ENCODE measurements at regions not wholly inside any gene's neighbourhood (a gene's known extent, or its start where the extent isn't known, plus 50 kb on each side); places are given as distances from the start of the nearest gene placed in this dataset.

DNA sequence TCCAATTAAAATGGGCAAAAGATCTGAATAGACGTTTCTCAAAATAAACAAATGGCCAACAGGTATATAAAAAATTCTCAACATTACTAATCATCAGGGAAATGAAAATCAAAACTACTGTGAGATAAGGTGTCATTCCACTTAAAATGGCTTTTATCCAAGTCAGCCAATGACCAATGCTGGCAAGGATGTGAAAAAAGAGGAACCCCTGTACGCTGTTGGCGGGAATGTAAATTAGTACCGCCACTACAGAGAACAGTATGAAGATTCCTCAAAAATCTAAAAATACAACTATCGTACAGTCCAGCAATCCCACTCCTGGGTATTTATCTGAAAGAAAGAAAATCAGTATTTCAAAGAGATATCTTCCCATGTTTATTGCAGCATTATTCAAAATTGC, 176.9 kb upstream of the STT3B start (continued):
- TF ChIP-seq RXRB (CRISPR knock-in tag; IDR thresholded peaks at IDR 0.05; ENCODE audit: borderline replicate concordance) (no peak), ZBTB20 (CRISPR knock-in tag; IDR thresholded peaks at IDR 0.05; ENCODE audit: borderline replicate concordance, low read depth) (no peak)

DNA sequence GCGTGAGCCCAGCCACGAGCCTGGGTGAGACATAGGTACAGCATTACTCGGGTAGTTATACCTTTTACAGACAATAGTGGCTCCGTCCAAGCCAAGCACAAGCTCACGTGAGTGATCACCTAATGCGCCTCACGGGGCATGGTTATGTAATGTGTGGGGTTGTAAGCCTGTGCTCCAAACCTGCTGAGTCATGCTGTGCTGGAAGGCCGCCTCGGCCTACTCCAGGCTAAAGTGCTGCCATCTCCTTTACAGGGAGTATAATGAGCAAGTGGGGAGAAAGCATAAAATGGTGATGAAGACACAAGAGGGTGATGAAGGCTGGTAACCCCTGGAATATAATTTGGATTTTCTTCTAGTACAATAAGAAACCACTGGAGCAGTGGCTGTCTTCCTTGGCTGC, 175.8 kb upstream of the STT3B start:
- H3K4me3 ChIP-seq (replicated peaks in 1 of 3; ENCODE audit: insufficient read depth in 1 of 3, low read depth in 2 of 3, low read length in 3 of 3) = no peak overlapping the region

More for the DNA sequence above, 175.8 kb upstream of the STT3B start:
- H3K27me3 ChIP-seq (ENCODE audit: control insufficient read depth in 1 of 2, insufficient read depth in 2 of 2, low read length in 2 of 2) = no peaks in the 10 kb centered on the region
- no peak overlapping the region for H3K9ac ChIP-seq (ENCODE audit: insufficient read depth, low read depth, low read length)
- no peaks in the 10 kb centered on the region for H4K20me1 ChIP-seq (ENCODE audit: insufficient read depth, low read length)
- ATAC-seq (no peak), DNase-seq (ENCODE audit: low spot score) (no peak), FAIRE-seq (no peak)
- H3K4me2 ChIP-seq (ENCODE audit: low read depth, low read length) = no peak overlapping the region
- intact Hi-C loops (cut with micrococcal nuclease; ENCODE audit: unreplicated experiment) (no loop called here), in situ Hi-C loops (cut with HindIII; ENCODE audit: extremely low pct_ligation_motif_present, low pct_unique_long_range_greater_than_20kb) (no loop called here)
- H3K27ac ChIP-seq (ENCODE audit: extremely low read length, insufficient read depth, low read length) = no peak overlapping the region
- BruUV-seq (replicated peaks) = no TSS peak
- WGBS (ENCODE audit: low lambda C conversion rate) = 94% methylated on average over 9 of the region's 9 CpGs
- no peak overlapping the region for H2AFZ ChIP-seq (ENCODE audit: low read length)
- CTCF ChIA-PET (ENCODE audit: low intra/inter-chr PET ratio, low total read pairs) = no interaction called here
- H3K36me3 ChIP-seq (replicated peaks in 1 of 2; ENCODE audit: control insufficient read depth in 1 of 2, insufficient read depth in 2 of 2, low read length in 2 of 2) = no peaks in the 10 kb centered on the region
- H3K79me2 ChIP-seq (ENCODE audit: insufficient read depth, low read length) = no peaks in the 10 kb centered on the region
- H3K4me1 ChIP-seq (ENCODE audit: insufficient read depth, low read length) = peaks cover 21% of the 10 kb centered on the region
- H3K9me3 ChIP-seq (ENCODE audit: low read length) = no peaks in the 10 kb centered on the region
- TF ChIP-seq AGO1 (IDR thresholded peaks at IDR 0.05; ENCODE audit: low read depth, low read length, poor library complexity, severe bottlenecking) = no peak
- TF ChIP-seq DNMT3B (CRISPR knock-in tag; conservative IDR thresholded peaks at IDR 0.05) = no peak
- TF ChIP-seq ZNF547 (CRISPR knock-in tag; IDR thresholded peaks at IDR 0.05) = no peak
- no peak for TF ChIP-seq SAP130 (CRISPR knock-in tag; IDR thresholded peaks at IDR 0.05; ENCODE audit: low read depth)
- no peak for TF ChIP-seq ZNF652 (CRISPR knock-in tag; IDR thresholded peaks at IDR 0.05; ENCODE audit: borderline replicate concordance, low read depth)
- TF ChIP-seq ZBTB38 (CRISPR knock-in tag; IDR thresholded peaks at IDR 0.05) = 0 out of 2 replicates have a peak, but pooled peaks have one; percentile 27
- peak; percentile 88 for TF ChIP-seq NFE2L2 (IDR thresholded peaks at IDR 0.05; ENCODE audit: low read length)
- peak; percentile 41 to 52; a peak in 2 of 4 replicates for TF ChIP-seq MAFK (conservative IDR thresholded peaks at IDR 0.05 in 1 of 2, IDR thresholded peaks at IDR 0.05 in 1 of 2; ENCODE audit: low read length in 2 of 2)
- 0 out of 2 replicates have a peak, but pooled peaks have one; percentile 43 for TF ChIP-seq MAFG (CRISPR knock-in tag; IDR thresholded peaks at IDR 0.05)
- TF ChIP-seq, protein P1, sequence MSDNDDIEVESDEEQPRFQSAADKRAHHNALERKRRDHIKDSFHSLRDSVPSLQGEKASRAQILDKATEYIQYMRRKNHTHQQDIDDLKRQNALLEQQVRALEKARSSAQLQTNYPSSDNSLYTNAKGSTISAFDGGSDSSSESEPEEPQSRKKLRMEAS (IDR thresholded peaks at IDR 0.05) = no peak
- TF ChIP-seq FOSL2 (CRISPR knock-in tag; IDR thresholded peaks at IDR 0.05) = peak; percentile 37; the same call in 1 of the 2 replicates
- TF ChIP-seq ZMYM2 (CRISPR knock-in tag; IDR thresholded peaks at IDR 0.05) = 0 out of 2 replicates have a peak, but pooled peaks have one; percentile 27
- TF ChIP-seq, protein P2, sequence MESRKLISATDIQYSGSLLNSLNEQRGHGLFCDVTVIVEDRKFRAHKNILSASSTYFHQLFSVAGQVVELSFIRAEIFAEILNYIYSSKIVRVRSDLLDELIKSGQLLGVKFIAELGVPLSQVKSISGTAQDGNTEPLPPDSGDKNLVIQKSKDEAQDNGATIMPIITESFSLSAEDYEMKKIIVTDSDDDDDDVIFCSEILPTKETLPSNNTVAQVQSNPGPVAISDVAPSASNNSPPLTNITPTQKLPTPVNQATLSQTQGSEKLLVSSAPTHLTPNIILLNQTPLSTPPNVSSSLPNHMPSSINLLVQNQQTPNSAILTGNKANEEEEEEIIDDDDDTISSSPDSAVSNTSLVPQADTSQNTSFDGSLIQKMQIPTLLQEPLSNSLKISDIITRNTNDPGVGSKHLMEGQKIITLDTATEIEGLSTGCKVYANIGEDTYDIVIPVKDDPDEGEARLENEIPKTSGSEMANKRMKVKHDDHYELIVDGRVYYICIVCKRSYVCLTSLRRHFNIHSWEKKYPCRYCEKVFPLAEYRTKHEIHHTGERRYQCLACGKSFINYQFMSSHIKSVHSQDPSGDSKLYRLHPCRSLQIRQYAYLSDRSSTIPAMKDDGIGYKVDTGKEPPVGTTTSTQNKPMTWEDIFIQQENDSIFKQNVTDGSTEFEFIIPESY (CRISPR knock-in tag; IDR thresholded peaks at IDR 0.05) = peak; percentile 96
- peak; percentile 32; the same call in 1 of the 2 replicates for TF ChIP-seq ZFY (CRISPR knock-in tag; IDR thresholded peaks at IDR 0.05)
- 0 out of 2 replicates have a peak, but pooled peaks have one; percentile 5 for TF ChIP-seq MAFF (IDR thresholded peaks at IDR 0.05; ENCODE audit: low read depth, low read length)
- peak; percentile 56; the same call in 1 of the 2 replicates for TF ChIP-seq POGZ (CRISPR knock-in tag; IDR thresholded peaks at IDR 0.05)
- 0 out of 2 replicates have a peak, but pooled peaks have one; percentile 11 for TF ChIP-seq SALL1 (CRISPR knock-in tag; IDR thresholded peaks at IDR 0.05)
- TF ChIP-seq ZMYM4 (CRISPR knock-in tag; IDR thresholded peaks at IDR 0.05) = peak; percentile 59
- TF ChIP-seq ZNF138 (CRISPR knock-in tag; IDR thresholded peaks at IDR 0.05; ENCODE audit: low read depth) = no peak
- TF ChIP-seq, protein P3, sequence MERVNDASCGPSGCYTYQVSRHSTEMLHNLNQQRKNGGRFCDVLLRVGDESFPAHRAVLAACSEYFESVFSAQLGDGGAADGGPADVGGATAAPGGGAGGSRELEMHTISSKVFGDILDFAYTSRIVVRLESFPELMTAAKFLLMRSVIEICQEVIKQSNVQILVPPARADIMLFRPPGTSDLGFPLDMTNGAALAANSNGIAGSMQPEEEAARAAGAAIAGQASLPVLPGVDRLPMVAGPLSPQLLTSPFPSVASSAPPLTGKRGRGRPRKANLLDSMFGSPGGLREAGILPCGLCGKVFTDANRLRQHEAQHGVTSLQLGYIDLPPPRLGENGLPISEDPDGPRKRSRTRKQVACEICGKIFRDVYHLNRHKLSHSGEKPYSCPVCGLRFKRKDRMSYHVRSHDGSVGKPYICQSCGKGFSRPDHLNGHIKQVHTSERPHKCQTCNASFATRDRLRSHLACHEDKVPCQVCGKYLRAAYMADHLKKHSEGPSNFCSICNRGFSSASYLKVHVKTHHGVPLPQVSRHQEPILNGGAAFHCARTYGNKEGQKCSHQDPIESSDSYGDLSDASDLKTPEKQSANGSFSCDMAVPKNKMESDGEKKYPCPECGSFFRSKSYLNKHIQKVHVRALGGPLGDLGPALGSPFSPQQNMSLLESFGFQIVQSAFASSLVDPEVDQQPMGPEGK (CRISPR knock-in tag; IDR thresholded peaks at IDR 0.05) = no peak
- POLR2A ChIA-PET = no interaction called here

All from HepG2 (cell line).